A673 (cell line): ENCODE measurements at regions not wholly inside any gene's neighbourhood (a gene's known extent, or its start where the extent isn't known, plus 50 kb on each side); places are given as distances from the start of the nearest gene placed in this dataset.

Experiments
- EZH2 ChIP-seq: fragments of 200-600 bp; sonication (generic); IDR thresholded peaks from 2 replicates; pipeline ENCODE4 v1.6.1; 2017; ENCODE audit warnings: borderline replicate concordance, low read depth, mild to moderate bottlenecking, mixed read lengths, antibody characterized with exemption, low read length; ENCODE audit not compliant: poor library complexity, severe bottlenecking
- TF ChIP-seq, protein P1 (sequence below): fragments of 300-800, 200-600 bp; sonication (generic); conservative IDR thresholded peaks from 2 replicates; pipeline ENCODE4 v1.5.1; 2017; ENCODE audit warnings: low read depth, mild to moderate bottlenecking, antibody characterized with exemption, low read length, moderate library complexity, mixed read lengths

GRCh38 chr11:29480981-29481380 is 535.8 kb downstream of the KCNA4 start:
- TF ChIP-seq, protein P1, sequence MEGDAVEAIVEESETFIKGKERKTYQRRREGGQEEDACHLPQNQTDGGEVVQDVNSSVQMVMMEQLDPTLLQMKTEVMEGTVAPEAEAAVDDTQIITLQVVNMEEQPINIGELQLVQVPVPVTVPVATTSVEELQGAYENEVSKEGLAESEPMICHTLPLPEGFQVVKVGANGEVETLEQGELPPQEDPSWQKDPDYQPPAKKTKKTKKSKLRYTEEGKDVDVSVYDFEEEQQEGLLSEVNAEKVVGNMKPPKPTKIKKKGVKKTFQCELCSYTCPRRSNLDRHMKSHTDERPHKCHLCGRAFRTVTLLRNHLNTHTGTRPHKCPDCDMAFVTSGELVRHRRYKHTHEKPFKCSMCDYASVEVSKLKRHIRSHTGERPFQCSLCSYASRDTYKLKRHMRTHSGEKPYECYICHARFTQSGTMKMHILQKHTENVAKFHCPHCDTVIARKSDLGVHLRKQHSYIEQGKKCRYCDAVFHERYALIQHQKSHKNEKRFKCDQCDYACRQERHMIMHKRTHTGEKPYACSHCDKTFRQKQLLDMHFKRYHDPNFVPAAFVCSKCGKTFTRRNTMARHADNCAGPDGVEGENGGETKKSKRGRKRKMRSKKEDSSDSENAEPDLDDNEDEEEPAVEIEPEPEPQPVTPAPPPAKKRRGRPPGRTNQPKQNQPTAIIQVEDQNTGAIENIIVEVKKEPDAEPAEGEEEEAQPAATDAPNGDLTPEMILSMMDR, result no peak
- no peak for TF ChIP-seq EZH2
